Neural progenitor cell (in vitro differentiated cells): ENCODE measurements at regions not wholly inside any gene's neighbourhood (a gene's known extent, or its start where the extent isn't known, plus 50 kb on each side); places are given as distances from the start of the nearest gene placed in this dataset.
"Not testable (repeated sequence)": the region's sequence is repeated elsewhere in the genome, so short reads cannot be mapped to it uniquely, and the experiment has no call there.

Experiments
- CTCF ChIP-seq: fragments of 200-600 bp; sonication (generic); IDR thresholded peaks from 2 replicates; pipeline ENCODE4 v1.5.1; 2017; ENCODE audit warnings: antibody characterized with exemption, mild to moderate bottlenecking
- EZH2 ChIP-seq: fragments of 200-600 bp; sonication (generic); IDR thresholded peaks from 2 replicates; pipeline ENCODE4 v1.6.1; 2017; ENCODE audit warnings: antibody characterized with exemption, mild to moderate bottlenecking, moderate library complexity

DNA sequence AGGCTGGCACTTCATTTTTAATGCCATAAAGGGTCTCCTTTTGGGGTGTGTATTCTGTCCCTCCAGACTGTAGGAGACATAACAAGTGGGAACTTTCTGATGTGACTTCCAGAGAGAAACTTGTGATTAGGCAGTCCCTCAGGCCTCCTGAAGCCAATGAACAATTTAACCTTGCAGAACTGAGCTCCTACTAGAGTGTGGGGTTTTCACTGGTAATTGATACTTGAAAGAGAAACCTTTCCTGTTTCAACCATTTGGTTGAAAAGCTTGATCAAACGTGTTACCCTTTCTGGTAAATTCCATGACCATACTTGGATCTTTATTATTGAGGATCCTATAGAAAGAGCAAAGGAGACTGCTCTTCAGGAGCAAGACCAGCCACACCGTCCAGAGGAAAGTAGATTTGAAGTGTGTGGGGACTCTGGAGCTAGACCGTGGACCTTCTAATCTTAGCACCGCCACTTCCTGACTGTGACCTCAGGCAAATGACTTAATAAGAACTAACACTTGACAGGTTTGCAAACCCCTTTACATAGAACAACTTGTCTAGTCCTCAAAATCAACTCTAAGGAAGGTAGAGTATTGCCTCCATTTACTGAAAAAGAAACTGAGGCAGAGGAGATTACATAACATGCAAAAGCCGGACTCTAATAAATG is 69.9 kb upstream of the GDNF start:
- not testable (repeated sequence) for TF ChIP-seq EZH2, CTCF
